WI38 (cell line): ENCODE measurements at regions not wholly inside any gene's neighbourhood (a gene's known extent, or its start where the extent isn't known, plus 50 kb on each side); places are given as distances from the start of the nearest gene placed in this dataset.

Experiments
- H3K4me3 ChIP-seq: 2 replicates; pipeline ENCODE4 v1.5.1; 2011; ENCODE audit warnings: low read depth, mild to moderate bottlenecking, control low read depth, low read length
- CTCF ChIP-seq: IDR thresholded peaks from 2 replicates; pipeline ENCODE4 v1.5.1; 2012; ENCODE audit warnings: low read depth, mild to moderate bottlenecking, control low read depth, low read length

DNA sequence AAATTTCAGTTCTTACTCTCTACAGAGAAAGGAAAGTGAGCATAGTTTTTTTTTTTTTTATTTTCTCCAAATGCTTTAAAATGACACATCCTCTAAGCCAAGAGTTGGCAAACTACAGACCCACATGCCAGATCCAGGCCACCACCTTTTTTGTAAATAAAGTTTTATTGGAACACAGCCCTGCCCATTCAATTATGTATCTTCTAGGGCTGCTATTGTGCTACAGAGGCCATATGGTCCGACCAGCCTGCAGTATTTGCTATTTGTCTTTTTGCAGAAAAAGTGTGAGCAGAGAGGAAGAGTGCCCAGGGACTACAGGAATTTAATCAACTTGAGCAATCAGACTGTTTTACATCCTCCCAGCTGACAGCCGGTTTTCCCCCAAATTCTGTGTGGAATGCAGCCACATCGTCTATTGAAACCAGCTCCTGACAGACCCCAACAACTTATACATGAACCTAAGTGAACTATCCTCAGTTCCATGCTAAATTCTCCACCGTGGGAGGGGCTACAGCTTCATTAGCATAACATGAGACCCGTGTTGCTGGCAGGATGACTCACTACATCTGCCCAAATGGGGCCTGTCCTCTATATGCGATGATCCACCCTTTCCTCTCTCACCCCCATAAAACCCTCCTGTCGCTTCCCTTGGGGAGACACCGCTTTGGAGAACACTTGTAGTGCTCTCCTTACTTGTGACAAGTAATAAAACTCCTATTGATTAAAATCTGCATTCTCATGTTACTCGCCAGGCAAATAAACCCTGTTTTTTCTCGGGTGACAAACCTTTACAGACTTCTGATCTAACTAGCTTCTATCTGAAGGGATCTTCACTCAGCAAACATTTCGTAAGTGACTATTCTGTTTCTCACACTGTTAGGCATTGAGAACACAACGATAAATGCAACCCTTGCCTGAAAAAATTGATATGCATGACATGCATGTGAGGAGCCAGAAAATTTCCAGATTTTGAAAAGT lies 149.4 kb upstream of the HS3ST3A1 start:
- no peak for TF ChIP-seq CTCF
- H3K4me3 ChIP-seq: no peak overlapping the region

DNA sequence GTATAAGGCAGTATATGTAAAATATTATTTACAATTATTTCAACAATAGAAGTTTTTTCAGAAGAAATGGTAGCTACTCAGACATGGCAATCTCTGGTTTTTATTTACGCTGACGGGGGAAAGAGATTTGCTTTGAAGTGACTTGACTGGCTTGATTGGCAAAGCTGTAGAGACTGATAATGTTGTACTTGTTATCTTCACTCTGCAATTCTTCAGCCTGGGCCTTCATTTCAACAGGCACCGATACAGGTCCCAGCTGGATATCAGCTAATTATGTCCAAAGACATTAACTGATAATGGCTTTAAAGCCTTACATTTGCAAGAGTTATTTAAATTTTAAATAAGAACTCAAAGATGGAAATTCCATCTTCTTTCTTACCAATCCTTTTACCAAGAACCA lies 151.4 kb upstream of the HS3ST3A1 start:
- no peak overlapping the region for H3K4me3 ChIP-seq
- TF ChIP-seq CTCF: no peak

DNA sequence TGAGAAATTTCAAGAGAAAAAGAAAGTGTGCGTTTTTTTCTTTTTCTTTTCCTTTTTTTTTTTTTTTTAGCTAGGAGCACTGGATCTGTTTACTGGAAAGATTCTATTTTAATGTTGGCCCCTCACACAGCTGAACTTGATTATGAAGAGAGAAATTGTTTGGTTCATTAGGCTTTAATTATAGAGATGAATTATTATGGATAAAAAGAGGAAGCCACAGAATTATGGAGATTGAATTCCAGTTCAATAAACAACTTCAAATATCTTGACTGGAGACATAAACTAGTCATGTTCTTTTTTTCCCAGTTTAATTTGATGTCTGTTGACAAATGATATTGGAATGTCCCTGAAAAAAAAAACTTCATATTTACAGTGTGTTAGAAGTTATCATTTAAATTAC lies 152.0 kb upstream of the HS3ST3A1 start:
- no peak for TF ChIP-seq CTCF
- H3K4me3 ChIP-seq: no peak overlapping the region

DNA sequence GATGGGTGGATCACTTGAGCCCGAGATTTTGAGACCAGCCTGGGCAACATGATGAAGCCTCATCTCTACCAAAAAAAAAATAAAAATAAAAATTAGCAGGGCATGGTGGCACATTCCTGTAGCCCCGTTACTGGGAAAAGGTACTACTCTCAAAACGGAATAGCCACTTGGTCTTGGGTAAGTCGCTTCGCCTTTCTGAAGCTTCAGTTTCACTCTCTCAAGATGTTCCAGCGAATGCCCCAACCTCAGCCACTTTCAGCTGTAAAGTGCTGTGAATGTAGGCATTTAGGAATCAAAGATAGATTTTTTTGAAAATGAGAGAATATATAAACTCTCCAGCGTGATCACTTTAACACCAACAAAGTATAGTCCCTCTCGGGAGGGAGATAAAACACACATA lies 154.1 kb upstream of the HS3ST3A1 start:
- no peak overlapping the region for H3K4me3 ChIP-seq
- TF ChIP-seq CTCF: no peak

DNA sequence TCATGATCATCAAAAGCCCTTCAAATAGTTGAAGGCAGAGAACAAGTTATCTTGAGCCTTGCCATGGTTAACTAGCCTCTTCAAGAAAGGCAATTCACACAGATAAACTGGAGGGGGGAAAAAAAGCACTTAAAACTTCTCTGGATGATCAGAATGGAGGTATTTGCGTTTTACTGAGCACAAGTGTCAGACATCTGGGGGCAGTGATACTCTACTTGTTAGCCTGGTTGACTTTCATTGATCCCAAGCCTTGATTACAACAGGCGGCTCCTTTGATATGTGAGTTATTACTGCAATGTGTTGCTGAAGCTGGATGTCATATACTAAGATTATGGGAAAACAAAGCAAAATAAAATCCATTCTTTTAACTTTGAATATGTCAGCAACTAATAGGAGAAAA lies 155.0 kb upstream of the HS3ST3A1 start:
- no peak for TF ChIP-seq CTCF
- H3K4me3 ChIP-seq: no peak overlapping the region

GRCh38 chr17:13757871-13758270 lies 156.1 kb upstream of the HS3ST3A1 start:
- no peak for TF ChIP-seq CTCF
- H3K4me3 ChIP-seq: no peak overlapping the region

DNA sequence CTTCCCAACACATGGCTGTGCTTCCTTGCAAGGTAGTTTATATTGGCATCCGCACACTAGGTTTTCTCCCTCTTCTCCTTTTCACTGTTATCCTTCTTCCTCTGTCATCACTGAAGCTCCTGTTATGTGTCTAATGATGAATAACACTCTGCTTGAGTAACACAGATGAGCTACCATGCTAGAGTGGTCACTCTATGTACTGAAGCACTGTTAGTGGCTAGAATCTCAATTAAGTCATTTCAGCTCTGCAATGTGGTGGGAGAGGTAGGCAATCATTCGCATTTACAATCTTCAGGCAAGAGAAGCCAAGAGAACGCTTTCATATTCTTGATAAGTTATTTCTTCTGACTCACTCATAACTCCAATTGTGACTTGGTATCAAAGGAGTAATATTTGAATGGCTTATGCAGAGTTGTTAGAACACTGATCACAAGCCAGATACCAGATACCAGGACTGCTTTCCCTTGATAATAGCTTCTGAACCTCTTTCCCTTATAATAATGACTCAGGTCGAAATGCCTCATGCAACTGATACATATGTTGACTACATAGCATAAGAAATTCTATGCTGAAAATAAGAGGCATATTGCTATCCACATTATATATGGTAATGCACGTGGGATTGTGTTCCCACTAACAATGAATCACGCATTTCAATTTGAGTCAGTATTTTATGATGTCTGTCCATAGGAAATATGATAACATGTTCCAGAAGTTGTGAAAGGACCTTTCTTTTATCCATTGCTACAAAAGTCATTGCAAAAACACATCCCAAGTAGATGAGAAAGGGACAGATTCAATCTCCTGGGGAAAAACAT lies 158.0 kb upstream of the HS3ST3A1 start:
- H3K4me3 ChIP-seq: no peak overlapping the region
- no peak for TF ChIP-seq CTCF
